ENCODE measurements at regions not wholly inside any gene's neighbourhood (a gene's known extent, or its start where the extent isn't known, plus 50 kb on each side); places are given as distances from the start of the nearest gene placed in this dataset.

DNA sequence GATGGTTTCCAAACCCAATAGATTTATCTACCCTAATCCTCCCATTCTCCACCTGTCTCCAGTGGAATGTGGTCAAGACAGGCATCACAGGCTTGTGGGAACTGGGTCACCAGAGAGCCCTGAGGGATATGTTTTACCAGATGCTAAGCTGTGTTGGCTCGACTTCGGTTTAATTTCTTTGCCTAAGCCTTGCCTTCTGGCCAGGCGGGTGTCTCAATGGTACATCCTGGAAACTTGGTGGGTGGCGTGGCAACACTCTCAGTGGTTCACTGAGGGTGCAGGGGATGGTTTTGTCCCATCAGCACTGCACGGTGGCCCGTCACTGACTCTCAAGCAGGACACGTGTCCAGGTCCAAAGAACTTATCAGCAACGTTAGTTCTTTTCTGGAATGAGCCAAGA, 192.2 kb downstream of the TENT4A start:
- WGBS: 84% methylated on average over 8 of the region's 8 CpGs
- H3K27ac ChIP-seq (ENCODE audit: low read depth in 1 of 2, low read length in 2 of 2): no peak overlapping the region

DNA sequence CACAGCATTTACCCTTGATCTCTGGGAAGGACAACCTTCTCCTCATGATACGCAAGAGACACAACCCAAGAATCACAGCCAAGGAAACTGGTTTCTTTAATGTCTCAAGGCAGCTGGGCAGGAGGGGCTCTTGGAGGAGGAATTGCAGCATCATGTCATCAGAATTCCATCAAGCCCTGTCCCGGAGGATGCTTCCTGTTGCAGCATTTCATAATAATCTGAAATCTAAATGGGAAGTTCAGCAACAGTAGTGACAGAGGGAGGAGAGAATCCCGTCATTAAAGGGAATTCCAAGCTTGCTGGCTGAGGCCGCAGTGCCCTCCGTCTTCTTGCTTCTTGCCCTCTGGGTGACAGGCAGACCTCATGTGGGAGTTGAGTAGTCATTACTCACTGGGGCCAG, 192.7 kb downstream of the TENT4A start:
- H3K27ac ChIP-seq (ENCODE audit: low read depth in 1 of 2, low read length in 2 of 2): no peak overlapping the region
- no peaks in the 10 kb centered on the region for H3K4me1 ChIP-seq (ENCODE audit: control insufficient read depth in 4 of 4, insufficient read depth in 4 of 4, low read length in 3 of 4)
- TF ChIP-seq, protein P1, sequence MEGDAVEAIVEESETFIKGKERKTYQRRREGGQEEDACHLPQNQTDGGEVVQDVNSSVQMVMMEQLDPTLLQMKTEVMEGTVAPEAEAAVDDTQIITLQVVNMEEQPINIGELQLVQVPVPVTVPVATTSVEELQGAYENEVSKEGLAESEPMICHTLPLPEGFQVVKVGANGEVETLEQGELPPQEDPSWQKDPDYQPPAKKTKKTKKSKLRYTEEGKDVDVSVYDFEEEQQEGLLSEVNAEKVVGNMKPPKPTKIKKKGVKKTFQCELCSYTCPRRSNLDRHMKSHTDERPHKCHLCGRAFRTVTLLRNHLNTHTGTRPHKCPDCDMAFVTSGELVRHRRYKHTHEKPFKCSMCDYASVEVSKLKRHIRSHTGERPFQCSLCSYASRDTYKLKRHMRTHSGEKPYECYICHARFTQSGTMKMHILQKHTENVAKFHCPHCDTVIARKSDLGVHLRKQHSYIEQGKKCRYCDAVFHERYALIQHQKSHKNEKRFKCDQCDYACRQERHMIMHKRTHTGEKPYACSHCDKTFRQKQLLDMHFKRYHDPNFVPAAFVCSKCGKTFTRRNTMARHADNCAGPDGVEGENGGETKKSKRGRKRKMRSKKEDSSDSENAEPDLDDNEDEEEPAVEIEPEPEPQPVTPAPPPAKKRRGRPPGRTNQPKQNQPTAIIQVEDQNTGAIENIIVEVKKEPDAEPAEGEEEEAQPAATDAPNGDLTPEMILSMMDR (IDR thresholded peaks at IDR 0.05; ENCODE audit: low read depth, low read length, missing input control): no peak
- TF ChIP-seq TAF1 (conservative IDR thresholded peaks at IDR 0.05) (no peak), NR2F2 (IDR thresholded peaks at IDR 0.05) (no peak), EGR1 (IDR thresholded peaks at IDR 0.05; ENCODE audit: low read depth in 2 of 2) (no peak), FOXA2 (IDR thresholded peaks at IDR 0.05) (no peak), JUND (IDR thresholded peaks at IDR 0.05) (no peak), RAD21 (IDR thresholded peaks at IDR 0.05) (no peak), HNF4A (conservative IDR thresholded peaks at IDR 0.05) (no peak), SP1 (IDR thresholded peaks at IDR 0.05) (no peak)
- TF ChIP-seq, protein P2, sequence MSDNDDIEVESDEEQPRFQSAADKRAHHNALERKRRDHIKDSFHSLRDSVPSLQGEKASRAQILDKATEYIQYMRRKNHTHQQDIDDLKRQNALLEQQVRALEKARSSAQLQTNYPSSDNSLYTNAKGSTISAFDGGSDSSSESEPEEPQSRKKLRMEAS (IDR thresholded peaks at IDR 0.05): no peak
- TF ChIP-seq, protein P3, sequence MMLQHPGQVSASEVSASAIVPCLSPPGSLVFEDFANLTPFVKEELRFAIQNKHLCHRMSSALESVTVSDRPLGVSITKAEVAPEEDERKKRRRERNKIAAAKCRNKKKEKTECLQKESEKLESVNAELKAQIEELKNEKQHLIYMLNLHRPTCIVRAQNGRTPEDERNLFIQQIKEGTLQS (IDR thresholded peaks at IDR 0.05): no peak
- 83% methylated on average over 5 of the region's 5 CpGs for WGBS
- no peak overlapping the region for H3K9ac ChIP-seq (ENCODE audit: low read depth in 1 of 2, low read length in 2 of 2)
- no peak for DNase-seq (ENCODE audit: low spot score)
- no peaks in the 10 kb centered on the region for H3K9me3 ChIP-seq (ENCODE audit: control insufficient read depth in 4 of 4, low read length in 3 of 4)
- no peak overlapping the region for H3K4me3 ChIP-seq (ENCODE audit: low read depth in 1 of 3, low read length in 3 of 3)
- H3K27me3 ChIP-seq (ENCODE audit: control insufficient read depth in 4 of 4, insufficient read depth in 4 of 4, low read length in 3 of 4): no peaks in the 10 kb centered on the region
- H3K36me3 ChIP-seq (ENCODE audit: control insufficient read depth in 4 of 4, insufficient read depth in 3 of 4, low read depth in 1 of 4, low read length in 3 of 4): no peaks in the 10 kb centered on the region

More for the DNA sequence above, 192.2 kb downstream of the TENT4A start:
- Histone ChIP-seq H3K27me3 (ENCODE audit: control insufficient read depth in 4 of 4, insufficient read depth in 4 of 4, low read length in 3 of 4) (no peaks in the 10 kb centered on the region), H3K9me3 (ENCODE audit: control insufficient read depth in 4 of 4, low read length in 3 of 4) (no peaks in the 10 kb centered on the region), H3K9ac (ENCODE audit: low read depth in 1 of 2, low read length in 2 of 2) (no peak overlapping the region), H3K36me3 (ENCODE audit: control insufficient read depth in 4 of 4, insufficient read depth in 3 of 4, low read depth in 1 of 4, low read length in 3 of 4) (no peaks in the 10 kb centered on the region), H3K4me1 (ENCODE audit: control insufficient read depth in 4 of 4, insufficient read depth in 4 of 4, low read length in 3 of 4) (peaks cover 0 to 5% (median 0%) of the 10 kb centered on the region in 4 donors), H3K4me3 (ENCODE audit: low read depth in 1 of 3, low read length in 3 of 3) (no peak overlapping the region)
- TF ChIP-seq EGR1 (IDR thresholded peaks at IDR 0.05; ENCODE audit: low read depth in 2 of 2) (no peak), JUND (IDR thresholded peaks at IDR 0.05) (no peak), RXRA (IDR thresholded peaks at IDR 0.05) (no peak), YY1 (IDR thresholded peaks at IDR 0.05) (no peak), HNF4A (conservative IDR thresholded peaks at IDR 0.05) (no peak), REST (IDR thresholded peaks at IDR 0.05) (no peak), HNF4G (IDR thresholded peaks at IDR 0.05) (no peak), SP1 (IDR thresholded peaks at IDR 0.05) (no peak)
- TF ChIP-seq, protein P3 (IDR thresholded peaks at IDR 0.05): no peak
- DNase-seq (ENCODE audit: low spot score): no peak

Data from liver (tissue), 8 donors.